DMS153 (cell line): ENCODE measurements at regions not wholly inside any gene's neighbourhood (a gene's known extent, or its start where the extent isn't known, plus 50 kb on each side); places are given as distances from the start of the nearest gene placed in this dataset.
"Not testable (repeated sequence)": the region's sequence is repeated elsewhere in the genome, so short reads cannot be mapped to it uniquely, and the experiment has no call there.

Experiments used
- DNase-seq: peaks from one replicate; lab custom pipeline; 2025; lab: John Stamatoyannopoulos, UW

GRCh38 chr4:3365326-3365725 is 72.5 kb downstream of the RGS12 start:
- no peak for DNase-seq

DNA sequence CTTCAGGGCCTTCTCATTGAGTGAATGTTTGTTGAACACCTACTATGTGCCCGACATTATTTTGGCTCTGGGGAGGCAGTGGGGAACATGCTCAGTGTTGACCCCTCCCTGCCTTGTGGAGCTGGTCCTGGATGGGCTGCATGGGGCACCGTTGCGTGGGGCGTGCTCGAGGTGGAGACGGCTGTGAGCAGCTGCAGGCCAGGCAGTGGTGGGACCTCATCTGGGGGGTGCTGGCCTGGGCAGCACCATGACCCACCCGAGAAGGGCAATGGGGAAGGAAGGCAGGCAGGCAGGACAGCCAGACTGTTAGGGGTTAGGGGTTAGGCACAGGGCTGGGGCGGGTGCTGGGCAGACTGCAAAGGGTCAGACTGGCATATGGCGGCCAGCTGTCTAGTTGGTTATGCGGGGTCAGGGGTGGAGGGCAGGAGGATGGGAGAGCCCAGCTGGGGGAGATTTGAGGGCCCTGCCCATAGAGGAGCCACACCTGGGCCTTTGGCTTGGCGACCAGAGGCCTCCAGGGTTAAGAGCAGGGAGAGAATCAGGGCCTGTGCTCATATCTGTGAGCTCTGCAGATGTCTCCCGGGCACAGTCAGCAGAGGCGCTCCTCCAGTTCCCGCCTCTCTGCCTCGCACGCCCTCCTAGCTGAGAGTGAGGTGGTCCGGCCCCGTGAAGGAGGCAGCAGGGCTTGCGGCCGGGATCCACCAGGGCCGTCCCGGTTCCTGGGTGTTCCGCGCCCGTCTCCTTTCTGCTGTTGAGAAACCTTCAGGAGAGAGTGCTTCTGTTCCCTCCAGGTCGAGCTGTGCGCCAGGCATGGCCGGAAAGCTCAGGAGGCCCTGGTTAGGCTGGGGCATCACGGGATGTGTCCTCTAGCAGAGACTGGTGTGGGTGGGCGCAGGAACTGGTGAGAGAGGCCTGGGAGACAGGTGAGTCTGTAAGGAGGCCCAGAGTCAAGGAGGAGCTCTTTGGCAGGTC is 73.3 kb downstream of the RGS12 start:
- no peak for DNase-seq

- no peak for DNase-seq
Observed at GRCh38 chr4:3366893-3367775, 74.3 kb downstream of the RGS12 start.

DNA sequence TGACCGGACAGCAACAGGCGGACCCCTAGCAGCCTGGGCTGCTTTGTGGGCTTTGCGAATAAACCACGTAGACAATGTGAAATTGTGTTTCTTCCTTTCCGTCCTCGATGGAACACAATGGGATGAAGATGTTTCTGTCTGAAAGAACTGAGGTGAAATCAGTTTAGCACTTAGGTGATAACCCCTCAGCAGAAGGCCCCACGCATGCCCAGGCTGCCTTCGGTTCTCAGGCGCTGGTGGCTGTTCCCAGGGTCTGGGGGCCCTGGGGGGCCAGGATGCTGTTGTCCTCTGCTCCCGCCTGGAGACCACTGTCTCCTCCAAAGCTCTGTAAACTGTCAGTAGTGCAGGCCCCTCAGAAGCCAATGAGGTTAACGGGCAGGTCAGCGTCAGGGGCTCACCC is 73.9 kb upstream of the HGFAC start:
- no peak for DNase-seq

GRCh38 chr4:3368334-3368733 is 73.4 kb upstream of the HGFAC start:
- no peak for DNase-seq

- no peak for DNase-seq
Observed at GRCh38 chr4:3368841-3369760, 72.7 kb upstream of the HGFAC start.

- no peak for DNase-seq
Observed at GRCh38 chr4:3369781-3370674, 71.7 kb upstream of the HGFAC start.

DNA sequence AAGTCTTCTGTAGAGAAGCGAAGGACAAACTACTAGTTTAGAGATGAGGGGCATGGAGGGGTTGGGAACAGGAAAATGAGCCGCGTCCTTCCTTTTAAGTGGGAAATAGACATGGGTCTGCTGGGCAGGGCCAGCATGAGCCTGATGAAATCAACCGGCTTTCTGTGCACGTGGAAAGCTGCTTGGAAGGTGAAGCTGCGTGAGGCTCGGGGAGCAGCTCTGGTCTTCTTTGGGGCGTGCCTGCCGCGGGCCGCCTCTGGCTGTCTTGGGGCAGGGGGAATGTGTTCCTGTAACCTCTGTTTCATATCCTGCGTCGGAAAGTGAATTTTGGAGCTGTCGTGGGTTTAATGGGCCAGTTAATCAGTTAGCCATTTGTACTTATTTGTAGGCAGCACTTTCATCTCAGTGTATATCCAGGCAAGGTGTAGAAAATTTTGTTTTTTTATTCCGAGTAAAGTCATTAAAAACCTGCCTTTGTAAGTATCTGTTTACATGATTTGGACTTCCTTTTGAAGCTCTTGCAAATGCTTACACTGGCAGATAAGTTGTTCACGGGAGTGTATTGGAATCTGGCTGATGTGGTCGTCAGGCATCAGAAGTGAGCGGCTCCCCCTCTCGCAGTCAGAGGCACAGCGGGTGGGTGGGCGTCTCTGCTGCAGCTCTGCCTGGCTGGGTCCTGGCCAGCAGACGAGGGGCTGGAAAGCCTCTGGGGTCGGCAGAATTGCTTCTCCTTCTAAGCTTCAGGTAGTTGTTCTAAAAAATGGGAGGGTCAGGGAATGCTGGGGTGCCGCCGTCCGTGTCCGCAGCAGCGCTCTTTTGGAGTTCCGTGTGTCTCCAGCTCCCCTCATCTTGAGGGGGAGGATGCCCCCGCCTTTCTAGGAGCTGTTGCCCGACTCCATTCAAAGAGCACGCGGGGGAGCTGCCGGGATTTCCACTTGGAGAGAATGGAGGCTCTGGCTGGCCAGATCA is 70.5 kb upstream of the HGFAC start:
- DNase-seq = no peak

GRCh38 chr4:3372264-3372932 is 69.4 kb upstream of the HGFAC start:
- no peak for DNase-seq

DNA sequence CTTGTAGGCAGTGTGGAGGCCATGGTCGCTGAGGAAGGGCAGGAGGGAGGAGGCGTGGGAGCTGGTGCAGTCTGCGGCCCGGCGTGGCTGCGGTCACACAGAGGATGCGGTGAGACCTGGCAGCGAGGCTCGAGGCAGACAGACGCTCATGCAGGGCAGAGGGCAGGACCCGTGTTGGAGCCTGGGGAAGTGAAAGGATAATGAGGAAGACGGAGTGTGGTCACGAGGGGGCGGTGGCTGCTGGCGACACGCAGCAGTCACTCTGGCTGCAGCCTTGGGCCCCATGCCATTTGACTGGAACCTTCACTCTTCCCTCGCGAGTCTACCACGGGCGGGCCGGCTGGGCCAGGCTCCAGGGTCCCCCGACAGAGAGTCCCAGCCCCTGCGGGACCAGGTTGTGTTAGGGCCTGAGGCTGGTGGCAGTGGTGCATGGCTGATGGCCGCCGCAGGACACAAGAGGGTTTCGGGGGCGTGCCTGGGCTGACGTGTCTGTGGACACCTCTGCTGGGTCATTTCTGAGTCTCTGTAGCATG is 68.8 kb upstream of the HGFAC start:
- DNase-seq = no peak

DNA sequence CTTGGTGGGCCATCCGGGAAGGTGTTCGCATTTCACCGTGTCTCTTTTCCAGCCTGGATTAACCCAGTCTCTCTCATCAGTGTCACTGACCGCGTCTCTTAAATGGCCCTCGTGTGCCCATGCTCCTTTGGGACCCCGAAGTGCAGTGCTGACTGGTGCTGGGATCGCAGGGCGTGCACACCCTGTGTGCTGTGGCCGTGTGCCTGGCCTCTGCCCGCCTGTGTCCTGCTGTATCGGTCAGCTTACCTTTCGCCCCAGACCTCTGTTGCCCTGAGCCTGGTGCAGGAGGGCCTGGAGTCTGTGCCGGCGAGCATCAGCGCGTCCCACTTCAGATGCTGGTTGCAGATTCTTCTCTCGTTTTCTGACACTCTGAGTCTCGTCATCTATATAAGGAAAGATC is 68.3 kb upstream of the HGFAC start:
- DNase-seq = no peak

GRCh38 chr4:3374011-3374645 is 67.6 kb upstream of the HGFAC start:
- no peak for DNase-seq

DNA sequence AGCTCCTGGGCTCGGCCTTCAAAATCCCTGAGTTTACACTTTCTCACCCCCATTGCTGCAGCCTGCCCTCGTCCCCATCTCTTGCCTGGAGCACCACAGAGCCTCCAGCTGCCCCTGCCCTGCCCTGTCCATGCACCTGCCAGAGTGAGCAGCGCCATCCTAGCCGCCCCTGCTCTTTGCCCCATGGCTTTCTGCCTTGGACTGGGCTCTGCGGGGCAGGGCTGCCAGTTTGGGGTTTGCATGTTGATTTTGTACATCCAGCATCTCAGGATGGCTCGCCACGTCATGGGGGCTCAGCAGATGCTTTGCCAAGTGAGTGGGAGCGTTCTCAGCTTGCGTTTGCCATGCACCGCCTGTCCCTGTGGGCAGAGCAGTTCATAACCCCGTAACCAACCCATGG is 67.1 kb upstream of the HGFAC start:
- no peak for DNase-seq

DNA sequence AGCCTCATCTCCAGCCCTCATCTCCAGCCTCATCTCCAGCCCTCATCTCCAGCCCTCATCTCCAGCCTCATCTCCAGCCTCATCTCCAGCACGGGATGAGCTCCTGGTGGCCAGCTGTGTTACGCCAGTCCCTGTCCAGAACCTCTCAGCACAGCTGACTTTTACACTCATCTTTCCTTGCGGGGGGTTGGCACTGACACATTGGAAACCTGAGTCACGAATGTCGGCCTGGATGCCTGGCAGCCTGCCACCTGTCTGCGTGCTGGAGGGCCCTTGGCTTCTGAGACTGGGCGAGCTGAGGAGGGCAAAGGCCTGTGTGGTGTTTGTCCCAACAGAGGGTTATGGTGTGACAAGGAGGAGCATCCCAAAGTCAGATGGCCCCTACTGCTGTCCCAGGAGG is 66.1 kb upstream of the HGFAC start:
- no peak for DNase-seq

DNA sequence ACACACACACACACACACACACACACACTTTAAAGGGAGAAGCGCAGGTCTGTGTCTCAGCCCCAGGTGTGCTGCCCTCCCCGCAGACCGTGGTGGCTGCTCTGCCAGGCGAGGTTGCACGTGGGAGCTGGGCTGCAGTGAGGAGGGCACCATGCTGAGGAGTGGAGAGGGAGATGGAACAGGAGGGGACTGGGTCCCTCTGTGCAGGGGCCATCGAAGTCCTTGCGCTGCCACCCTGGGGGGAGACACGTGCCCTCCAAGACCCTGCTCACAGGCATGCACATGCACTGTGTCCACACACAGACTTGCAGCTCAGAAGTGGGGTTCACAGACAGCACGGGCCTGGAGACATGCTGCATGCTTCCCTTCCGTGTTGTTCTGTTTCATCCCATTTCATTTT is 65.5 kb upstream of the HGFAC start:
- DNase-seq = no peak

GRCh38 chr4:3377557-3377956 is 64.2 kb upstream of the HGFAC start:
- no peak for DNase-seq

GRCh38 chr4:3380336-3380735 is 61.4 kb upstream of the HGFAC start:
- not testable (repeated sequence) for DNase-seq

DNA sequence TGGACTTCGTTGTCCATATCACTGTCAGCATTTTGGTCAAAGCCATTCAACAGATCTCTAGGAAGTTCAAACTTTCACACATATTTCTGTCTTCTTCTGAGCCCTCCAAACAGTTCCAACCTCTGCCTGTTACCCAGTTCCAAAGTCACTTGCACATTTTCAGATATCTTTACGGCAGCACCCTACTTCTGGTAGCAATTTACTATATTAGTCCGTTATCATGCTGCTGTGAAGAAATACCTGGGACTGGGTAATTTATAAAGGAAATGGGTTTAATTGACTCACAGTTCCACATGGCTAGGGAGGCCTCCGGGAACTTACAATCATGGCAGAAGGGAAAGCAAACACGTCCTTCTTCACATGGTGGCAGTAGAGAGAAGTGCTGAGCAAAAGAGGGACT is 60.6 kb upstream of the HGFAC start:
- DNase-seq = not testable (repeated sequence)
